ENCODE measurements at regions not wholly inside any gene's neighbourhood (a gene's known extent, or its start where the extent isn't known, plus 50 kb on each side); places are given as distances from the start of the nearest gene placed in this dataset.

DNA sequence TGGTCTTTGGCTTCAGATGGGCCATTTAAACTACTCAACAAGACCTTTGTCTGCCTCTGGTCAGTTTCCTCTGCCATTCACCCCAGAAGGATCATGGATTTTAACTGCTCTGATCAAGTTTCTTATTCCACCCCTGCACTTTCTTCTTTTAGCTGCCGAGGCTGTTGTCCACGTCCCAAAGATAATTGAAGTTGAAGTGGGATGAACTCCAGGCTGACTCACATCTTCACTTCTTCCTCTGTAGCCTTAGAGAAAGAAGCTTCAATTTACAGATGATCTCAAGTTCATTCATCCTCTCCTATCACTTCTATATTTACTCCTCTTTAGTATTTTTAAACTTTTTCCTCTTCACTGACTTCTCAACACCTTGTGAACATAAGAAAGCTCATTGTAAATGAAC is 651.6 kb downstream of the UTRN start:
- TF ChIP-seq CTCF (conservative IDR thresholded peaks at IDR 0.05) = no peak
- TF ChIP-seq ZFX (IDR thresholded peaks at IDR 0.05) = no peak

All from C4-2B (cell line).